T-helper 1 cell treated with Interleukin-12 subunit alpha and Interleukin-12 subunit beta and Interleukin-4 antibody, amounts not matched to agents 30 μg/mL and 1 μg/mL, for 36 hours (primary cell): ENCODE measurements at regions not wholly inside any gene's neighbourhood (a gene's known extent, or its start where the extent isn't known, plus 50 kb on each side); places are given as distances from the start of the nearest gene placed in this dataset.

ENCODE experiments used
- H3K27ac Mint-ChIP-seq: one replicate; pipeline ENCODE4 v1.8.0; 2021; ENCODE audit warnings: mild to moderate bottlenecking, mixed read lengths
- H3K27me3 Mint-ChIP-seq: one replicate; pipeline ENCODE4 v1.8.0; 2021; ENCODE audit warnings: low read depth, mixed read lengths
- H3K36me3 Mint-ChIP-seq: one replicate; pipeline ENCODE4 v1.8.0; 2021; ENCODE audit warnings: low read depth, mixed read lengths
- H3K4me1 Mint-ChIP-seq: one replicate; pipeline ENCODE4 v1.8.0; 2021; ENCODE audit warnings: low read depth, mixed read lengths
- H3K4me3 Mint-ChIP-seq: one replicate; pipeline ENCODE4 v1.8.0; 2021; ENCODE audit warnings: mild to moderate bottlenecking, moderate library complexity, mixed read lengths
- H3K9me3 Mint-ChIP-seq: one replicate; pipeline ENCODE4 v1.8.0; 2021; ENCODE audit warnings: mixed read lengths

DNA sequence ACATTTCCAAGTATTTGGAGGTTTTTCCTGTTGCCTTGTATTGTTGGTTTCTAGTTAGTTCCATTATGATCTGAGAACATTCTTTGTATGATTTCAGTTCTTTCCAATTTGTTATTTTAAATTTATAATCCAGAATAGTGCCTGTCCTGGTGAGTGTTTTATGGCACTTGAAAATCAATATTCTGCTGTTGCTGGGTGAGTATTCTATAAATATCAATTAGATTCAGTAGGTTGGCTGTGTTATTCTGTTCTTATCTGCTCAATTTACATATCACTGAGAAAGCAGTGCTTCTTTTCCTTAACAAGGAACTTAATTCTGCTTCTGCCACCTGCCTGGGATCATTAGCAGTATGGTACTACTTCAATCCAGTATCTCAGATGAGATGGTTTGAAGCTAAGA, 123.5 kb downstream of the SNX19 start:
- Mint-ChIP-seq H3K9me3 (peaks cover 12% of the 10 kb centered on the region), H3K36me3 (no peaks in the 10 kb centered on the region), H3K4me1 (no peaks in the 10 kb centered on the region), H3K27me3 (peaks cover 5% of the 10 kb centered on the region), H3K27ac (no peak overlapping the region), H3K4me3 (no peak overlapping the region)

DNA sequence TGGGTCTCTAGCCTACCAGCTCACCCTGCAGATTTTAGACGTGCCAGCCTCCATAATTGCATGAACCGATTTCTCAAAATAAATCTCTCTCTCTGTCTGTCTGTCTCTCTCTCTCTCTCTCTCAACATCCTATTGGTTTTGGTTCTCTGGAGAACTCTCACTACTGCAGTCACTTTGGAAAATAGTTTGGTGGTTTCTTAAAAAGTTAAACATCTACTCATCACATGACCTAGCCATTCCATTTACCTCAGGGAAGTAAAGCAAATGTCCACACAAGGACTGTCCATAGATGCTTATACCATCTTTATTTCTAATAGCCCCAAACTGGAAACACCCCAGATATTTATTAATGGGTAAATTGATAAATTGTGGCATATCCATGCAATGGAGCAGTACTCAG, 119.5 kb downstream of the SNX19 start:
- Mint-ChIP-seq H3K9me3 (no peaks in the 10 kb centered on the region), H3K27me3 (peaks cover 8% of the 10 kb centered on the region), H3K4me3 (no peak overlapping the region), H3K27ac (no peak overlapping the region), H3K4me1 (no peaks in the 10 kb centered on the region), H3K36me3 (no peaks in the 10 kb centered on the region)

GRCh38 chr11:130798280-130798679, 118.0 kb downstream of the SNX19 start:
- no peaks in the 10 kb centered on the region for H3K4me1 Mint-ChIP-seq
- no peaks in the 10 kb centered on the region for H3K36me3 Mint-ChIP-seq
- H3K27ac Mint-ChIP-seq, result no peak overlapping the region
- peaks cover 7% of the 10 kb centered on the region for H3K27me3 Mint-ChIP-seq
- H3K9me3 Mint-ChIP-seq, result no peaks in the 10 kb centered on the region
- no peak overlapping the region for H3K4me3 Mint-ChIP-seq

DNA sequence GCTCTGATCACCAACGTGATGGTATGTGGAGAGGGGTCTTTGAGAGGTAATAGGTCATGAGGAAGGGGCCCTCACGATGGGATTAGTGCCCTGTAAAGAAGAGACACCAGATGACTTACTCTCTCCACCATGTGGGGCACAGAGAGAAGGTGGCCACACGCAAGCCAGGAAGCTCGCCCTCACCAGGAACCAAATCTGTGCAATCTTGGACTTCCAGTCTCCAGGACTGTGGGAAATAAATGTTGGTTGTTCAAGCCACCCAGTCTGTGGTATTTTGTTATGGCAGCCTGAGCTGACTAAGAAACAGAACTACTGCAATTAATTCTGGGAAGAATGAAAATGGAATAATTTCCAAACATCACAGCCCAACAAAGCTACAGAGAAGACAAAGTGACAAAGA, 117.5 kb downstream of the SNX19 start:
- no peak overlapping the region for H3K27ac Mint-ChIP-seq
- no peaks in the 10 kb centered on the region for H3K4me1 Mint-ChIP-seq
- no peaks in the 10 kb centered on the region for H3K9me3 Mint-ChIP-seq
- no peak overlapping the region for H3K4me3 Mint-ChIP-seq
- H3K36me3 Mint-ChIP-seq, result no peaks in the 10 kb centered on the region
- H3K27me3 Mint-ChIP-seq, result peaks cover 3% of the 10 kb centered on the region

DNA sequence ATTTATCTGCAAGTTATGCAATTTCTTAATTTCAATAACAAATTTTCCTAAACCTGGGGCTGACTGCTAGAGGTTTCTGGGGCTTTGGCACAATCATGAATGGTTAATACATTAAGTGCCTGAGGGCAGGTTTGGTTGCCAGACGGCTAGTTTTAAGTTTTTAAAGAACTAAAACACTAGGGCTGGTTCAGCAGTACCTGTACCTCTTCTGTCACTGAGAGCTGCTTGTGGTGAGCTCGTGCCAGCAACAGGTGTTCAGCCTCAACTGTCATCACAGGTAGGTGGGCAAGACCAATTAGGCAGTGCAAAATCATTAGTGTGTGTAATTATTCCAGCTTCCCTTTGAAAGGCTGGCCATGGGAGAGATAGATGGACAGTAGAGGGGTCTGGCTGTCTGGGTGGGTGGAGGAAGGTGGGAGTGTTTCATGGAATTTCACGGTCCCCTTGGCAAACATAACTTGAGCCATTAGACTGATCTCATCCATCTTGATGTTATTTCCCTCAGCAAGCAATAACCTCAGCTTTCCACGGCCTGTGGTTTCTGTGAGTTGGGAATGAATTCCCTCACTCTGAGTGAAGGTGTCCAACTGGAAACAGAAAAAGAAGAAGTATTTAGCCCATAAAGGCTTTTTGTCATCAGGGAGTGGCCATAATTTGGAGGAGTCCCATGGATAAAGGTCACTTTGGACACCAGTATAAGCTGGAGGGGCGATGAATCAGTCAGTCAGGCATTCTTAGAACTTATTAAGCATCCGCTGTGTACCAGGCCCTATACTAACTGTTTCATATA, 114.8 kb downstream of the SNX19 start:
- Mint-ChIP-seq H3K4me3 (no peak overlapping the region), H3K4me1 (no peaks in the 10 kb centered on the region), H3K27me3 (peaks cover 3% of the 10 kb centered on the region), H3K27ac (no peak overlapping the region), H3K36me3 (no peaks in the 10 kb centered on the region), H3K9me3 (no peaks in the 10 kb centered on the region)

GRCh38 chr11:130802567-130802966, 113.7 kb downstream of the SNX19 start:
- Mint-ChIP-seq H3K36me3 (no peaks in the 10 kb centered on the region), H3K27me3 (peaks cover 3% of the 10 kb centered on the region)

GRCh38 chr11:130804306-130805076, 111.8 kb downstream of the SNX19 start:
- Mint-ChIP-seq H3K4me3 (no peak overlapping the region), H3K27ac (no peak overlapping the region), H3K4me1 (no peaks in the 10 kb centered on the region), H3K27me3 (peaks cover 3% of the 10 kb centered on the region), H3K9me3 (no peaks in the 10 kb centered on the region), H3K36me3 (no peaks in the 10 kb centered on the region)

More at GRCh38 chr11:130802567-130802966, 113.7 kb downstream of the SNX19 start:
- Mint-ChIP-seq H3K4me3 (no peak overlapping the region), H3K9me3 (no peaks in the 10 kb centered on the region), H3K27ac (no peak overlapping the region), H3K4me1 (no peaks in the 10 kb centered on the region)

- no peak overlapping the region for H3K27ac Mint-ChIP-seq
- H3K4me1 Mint-ChIP-seq, result no peaks in the 10 kb centered on the region
- H3K4me3 Mint-ChIP-seq, result no peak overlapping the region
- no peaks in the 10 kb centered on the region for H3K36me3 Mint-ChIP-seq
- H3K27me3 Mint-ChIP-seq, result peaks cover 9% of the 10 kb centered on the region
- H3K9me3 Mint-ChIP-seq, result no peaks in the 10 kb centered on the region
Measured at GRCh38 chr11:130806746-130807145, 109.5 kb downstream of the SNX19 start.

- H3K27me3 Mint-ChIP-seq, result peaks cover 14% of the 10 kb centered on the region
- H3K4me1 Mint-ChIP-seq, result no peaks in the 10 kb centered on the region
- H3K27ac Mint-ChIP-seq, result no peak overlapping the region
- H3K4me3 Mint-ChIP-seq, result no peak overlapping the region
- H3K9me3 Mint-ChIP-seq, result no peaks in the 10 kb centered on the region
- no peaks in the 10 kb centered on the region for H3K36me3 Mint-ChIP-seq
Measured at GRCh38 chr11:130808541-130808940, 107.7 kb downstream of the SNX19 start.

GRCh38 chr11:130813196-130813595, 103.1 kb downstream of the SNX19 start:
- no peak overlapping the region for H3K27ac Mint-ChIP-seq
- H3K27me3 Mint-ChIP-seq, result peaks cover 17% of the 10 kb centered on the region
- H3K4me3 Mint-ChIP-seq, result no peak overlapping the region
- peaks cover 4% of the 10 kb centered on the region for H3K4me1 Mint-ChIP-seq
- H3K9me3 Mint-ChIP-seq, result no peaks in the 10 kb centered on the region
- H3K36me3 Mint-ChIP-seq, result no peaks in the 10 kb centered on the region

GRCh38 chr11:130813638-130814037, 102.6 kb downstream of the SNX19 start:
- Mint-ChIP-seq H3K27ac (no peak overlapping the region), H3K27me3 (peaks cover 17% of the 10 kb centered on the region), H3K36me3 (no peaks in the 10 kb centered on the region), H3K4me1 (peaks cover 4% of the 10 kb centered on the region), H3K9me3 (no peaks in the 10 kb centered on the region), H3K4me3 (no peak overlapping the region)

GRCh38 chr11:130814440-130815096, 101.7 kb downstream of the SNX19 start:
- peaks cover 16% of the 10 kb centered on the region for H3K27me3 Mint-ChIP-seq
- no peaks in the 10 kb centered on the region for H3K36me3 Mint-ChIP-seq
- H3K9me3 Mint-ChIP-seq, result no peaks in the 10 kb centered on the region
- no peak overlapping the region for H3K27ac Mint-ChIP-seq
- no peak overlapping the region for H3K4me3 Mint-ChIP-seq
- H3K4me1 Mint-ChIP-seq, result peaks cover 4% of the 10 kb centered on the region

DNA sequence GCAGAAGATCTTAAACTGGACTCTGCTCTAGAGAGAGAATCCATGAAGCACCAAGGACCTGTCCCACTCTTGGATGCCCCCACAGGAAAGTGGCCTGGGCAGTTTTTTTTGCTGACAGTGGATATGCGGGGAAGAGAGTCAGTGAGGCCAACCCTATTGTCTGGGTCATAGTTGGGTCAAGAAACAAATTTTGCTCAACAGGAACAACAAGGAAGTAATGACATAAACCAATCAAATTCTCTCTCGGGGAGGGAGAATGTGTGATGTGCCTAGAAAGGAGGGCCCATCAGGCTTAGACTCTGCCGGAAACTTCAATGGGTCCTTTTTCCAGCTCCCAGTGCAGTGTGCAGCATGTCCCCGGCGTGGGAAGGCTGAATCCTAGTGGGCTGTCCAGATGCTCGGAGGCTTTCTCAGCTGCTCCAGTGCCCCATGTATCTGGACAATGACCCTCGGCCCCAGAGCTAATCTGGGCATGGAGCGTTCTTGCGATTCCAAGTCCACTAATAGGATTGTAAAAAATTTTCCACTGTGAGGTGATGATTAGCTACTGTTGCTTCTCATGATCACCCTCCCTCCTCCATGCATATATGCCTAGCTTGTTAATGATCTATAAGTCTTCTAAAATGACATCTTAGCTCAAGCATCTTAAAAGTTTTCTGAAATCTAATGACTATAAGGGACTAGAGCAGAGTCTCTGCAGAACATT, 101.0 kb downstream of the SNX19 start:
- Mint-ChIP-seq H3K27ac (no peak overlapping the region), H3K4me3 (no peak overlapping the region), H3K36me3 (no peaks in the 10 kb centered on the region), H3K9me3 (no peaks in the 10 kb centered on the region), H3K27me3 (peaks cover 11% of the 10 kb centered on the region), H3K4me1 (peaks cover 4% of the 10 kb centered on the region)

DNA sequence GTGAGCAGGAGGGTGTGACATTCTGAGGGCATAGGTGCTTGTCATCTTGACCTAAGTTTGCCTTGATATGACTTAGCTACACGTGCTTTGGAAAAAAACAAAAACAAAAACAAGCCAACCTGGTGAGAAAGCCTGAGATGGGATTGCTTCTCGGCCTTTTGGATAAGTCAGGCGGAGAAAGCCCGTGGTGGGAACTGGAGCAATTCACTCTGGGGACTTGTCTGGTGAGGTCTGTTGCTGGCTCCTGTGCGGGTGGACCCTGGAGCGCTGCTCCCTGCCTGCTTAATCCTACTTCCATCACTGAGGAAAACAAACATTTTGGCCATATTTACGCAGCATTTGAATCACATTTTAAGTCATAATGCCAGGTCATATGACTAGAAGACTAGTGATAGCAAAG, 100.3 kb downstream of the SNX19 start:
- Mint-ChIP-seq H3K4me3 (no peak overlapping the region), H3K4me1 (peaks cover 4% of the 10 kb centered on the region), H3K9me3 (no peaks in the 10 kb centered on the region), H3K36me3 (no peaks in the 10 kb centered on the region), H3K27ac (no peak overlapping the region), H3K27me3 (peaks cover 8% of the 10 kb centered on the region)
